CD4-positive, alpha-beta memory T cell (primary cell): ENCODE measurements at regions not wholly inside any gene's neighbourhood (a gene's known extent, or its start where the extent isn't known, plus 50 kb on each side); places are given as distances from the start of the nearest gene placed in this dataset.
"Not testable (repeated sequence)": the region's sequence is repeated elsewhere in the genome, so short reads cannot be mapped to it uniquely, and the experiment has no call there.

Source experiments
- CTCF ChIA-PET: fragments of 350-600 bp; sonication (Branson Sonifier 250); formaldehyde crosslinking; loops from one replicate; lab custom pipeline; 2021; ENCODE audit warnings: inconsistent platforms; ENCODE audit not compliant: partially characterized antibody; lab: Charles Lee
- POLR2A ChIA-PET: fragments of 350-600 bp; sonication (Branson Sonifier 250); formaldehyde crosslinking; loops from one replicate; lab custom pipeline; 2021; ENCODE audit not compliant: partially characterized antibody; lab: Charles Lee
- DNase-seq, 5 donors: peaks; one replicate each; pipeline versions ENCODE4 v3.0.0 to v3.0.0-alpha.2; 2020 to 2022; ENCODE audit warnings: mixed read lengths in 1 of 5
- H3K27ac ChIP-seq: one replicate; pipeline ENCODE4 v1.7.0; 2013; ENCODE audit warnings: low read depth, low read length
- H3K27me3 ChIP-seq: 2 replicates; pipeline ENCODE4 v1.7.0; 2013; ENCODE audit warnings: mild to moderate bottlenecking, low read length, moderate library complexity; ENCODE audit not compliant: insufficient read depth
- H3K36me3 ChIP-seq: 2 replicates; pipeline ENCODE4 v1.7.0; 2013; ENCODE audit warnings: mild to moderate bottlenecking, low read length, moderate library complexity; ENCODE audit not compliant: insufficient read depth
- H3K4me1 ChIP-seq: 2 replicates; pipeline ENCODE4 v1.7.0; 2013; ENCODE audit warnings: mild to moderate bottlenecking, low read length, moderate library complexity; ENCODE audit not compliant: insufficient read depth
- H3K4me3 ChIP-seq, 2 donors: one replicate each; pipeline ENCODE4 v1.7.0; 2013; ENCODE audit warnings: low read length in 2 of 2, mild to moderate bottlenecking in 1 of 2
- H3K9me3 ChIP-seq, 2 donors: one replicate each; pipeline ENCODE4 v1.7.0; 2013; ENCODE audit warnings: low read length in 2 of 2, control low read depth in 1 of 2; ENCODE audit not compliant: control insufficient read depth in 1 of 2
- H3K27ac Mint-ChIP-seq, 7 donors: one replicate each; pipeline ENCODE4 v1.8.0; 2020 to 2021; ENCODE audit warnings: mixed read lengths in 7 of 7, mild to moderate bottlenecking in 6 of 7, inconsistent platforms in 3 of 7, moderate library complexity in 3 of 7
- H3K27me3 Mint-ChIP-seq, 2 donors: one replicate each; pipeline ENCODE4 v1.8.0; 2020 to 2021; ENCODE audit warnings: mixed read lengths in 2 of 2
- H3K36me3 Mint-ChIP-seq, 2 donors: one replicate each; pipeline ENCODE4 v1.8.0; 2020 to 2021; ENCODE audit warnings: mixed read lengths in 2 of 2, inconsistent platforms in 1 of 2, mild to moderate bottlenecking in 1 of 2
- H3K4me1 Mint-ChIP-seq, 4 donors: one replicate each; pipeline ENCODE4 v1.8.0; 2020 to 2021; ENCODE audit warnings: mixed read lengths in 4 of 4, mild to moderate bottlenecking in 1 of 4
- H3K4me3 Mint-ChIP-seq, 8 donors: one replicate each; pipeline ENCODE4 v1.8.0; 2020 to 2021; ENCODE audit warnings: mixed read lengths in 8 of 8, mild to moderate bottlenecking in 7 of 8, moderate library complexity in 6 of 8, inconsistent platforms in 3 of 8
- H3K9me3 Mint-ChIP-seq, 8 donors: one replicate each; pipeline ENCODE4 v1.8.0; 2020 to 2021; ENCODE audit warnings: mixed read lengths in 8 of 8, mild to moderate bottlenecking in 5 of 8, inconsistent platforms in 3 of 8, moderate library complexity in 1 of 8
- intact Hi-C: fragments of 100-400 bp; cut with micrococcal nuclease; formaldehyde crosslinking; loops from one replicate; pipeline ENCODE4 v1.15.1; 2023

DNA sequence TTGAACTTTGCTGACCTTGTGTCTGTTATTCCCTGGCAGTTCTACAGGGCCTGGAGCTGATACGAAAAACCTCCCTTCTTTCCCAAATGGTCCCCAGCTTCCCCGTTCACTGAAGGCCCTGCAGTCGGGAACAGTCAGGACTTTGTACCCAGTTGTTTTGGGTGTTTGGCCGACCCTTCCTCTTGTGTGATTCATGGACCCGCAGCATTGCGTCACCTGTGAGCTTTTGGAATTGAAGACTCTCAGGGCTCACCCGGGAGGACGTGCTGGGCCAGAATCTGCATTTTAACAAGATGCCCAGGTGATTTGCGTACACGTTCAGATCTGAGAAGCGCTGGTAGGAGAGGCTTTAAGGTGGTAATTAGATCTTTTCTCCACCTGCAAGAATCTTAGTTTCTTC, 220.4 kb downstream of the OTOP1 start:
- CTCF ChIA-PET, H3K27ac Mint-ChIP-seq, H3K36me3 Mint-ChIP-seq, intact Hi-C loops, H3K27me3 Mint-ChIP-seq, H3K9me3 Mint-ChIP-seq, H3K36me3 ChIP-seq, DNase-seq, H3K4me3 Mint-ChIP-seq, H3K27ac ChIP-seq, H3K4me1 ChIP-seq, H3K9me3 ChIP-seq, POLR2A ChIA-PET, H3K4me3 ChIP-seq, H3K27me3 ChIP-seq, H3K4me1 Mint-ChIP-seq: not testable (repeated sequence)

DNA sequence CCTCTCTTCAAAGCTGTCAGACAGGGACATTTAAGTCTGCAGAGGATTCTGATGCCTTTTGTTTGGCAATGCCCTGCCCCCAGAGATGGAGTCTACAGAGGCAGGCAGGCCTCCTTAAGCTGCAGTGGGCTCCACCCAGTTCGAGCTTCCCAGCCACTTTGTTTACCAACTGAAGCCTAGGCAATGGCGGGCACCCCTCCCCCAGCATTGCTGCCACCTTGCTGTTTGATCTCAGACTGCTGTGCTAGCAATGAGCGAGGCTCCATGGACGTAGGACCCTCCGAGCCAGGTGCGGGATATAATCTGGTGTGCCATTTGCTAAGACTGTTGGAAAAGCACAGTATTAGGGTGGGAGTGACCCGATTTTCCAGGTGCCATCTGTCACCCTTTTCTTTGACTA, 207.7 kb downstream of the OTOP1 start:
- intact Hi-C loops, H3K4me1 ChIP-seq, H3K36me3 ChIP-seq, H3K4me1 Mint-ChIP-seq, H3K27ac Mint-ChIP-seq, H3K4me3 ChIP-seq, H3K4me3 Mint-ChIP-seq, H3K27ac ChIP-seq, H3K9me3 ChIP-seq, H3K27me3 ChIP-seq, H3K9me3 Mint-ChIP-seq, POLR2A ChIA-PET, H3K27me3 Mint-ChIP-seq, CTCF ChIA-PET, H3K36me3 Mint-ChIP-seq: not testable (repeated sequence)
- DNase-seq: peak in 3 of 5 donors; percentile 8 to 16 (median 14)

DNA sequence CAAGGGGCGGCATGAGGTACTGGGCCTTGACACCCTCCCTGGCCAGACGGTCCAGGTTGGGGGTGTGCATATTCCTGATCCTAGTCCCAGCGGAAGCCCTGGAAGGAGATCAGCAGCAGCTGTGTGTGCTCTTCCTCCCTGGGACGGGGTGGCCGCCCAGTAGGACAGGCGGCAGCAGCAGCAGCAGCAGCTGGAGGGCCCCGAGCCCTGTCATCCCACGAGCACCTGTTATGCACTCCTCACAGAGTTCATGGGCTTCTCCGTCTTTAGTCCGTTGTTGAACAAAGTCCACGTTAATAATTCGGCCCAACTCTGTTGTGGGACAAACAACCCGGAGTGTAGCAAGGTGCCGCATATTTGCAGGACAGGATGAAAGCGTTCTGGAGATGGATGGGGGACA, 205.6 kb downstream of the OTOP1 start:
- H3K9me3 ChIP-seq, CTCF ChIA-PET, H3K4me1 Mint-ChIP-seq, H3K27ac Mint-ChIP-seq, intact Hi-C loops, POLR2A ChIA-PET, H3K27me3 ChIP-seq, H3K36me3 Mint-ChIP-seq, H3K4me3 ChIP-seq, DNase-seq, H3K36me3 ChIP-seq, H3K9me3 Mint-ChIP-seq, H3K27ac ChIP-seq, H3K4me3 Mint-ChIP-seq, H3K4me1 ChIP-seq: not testable (repeated sequence)
- peaks cover 9 to 10% of the 10 kb centered on the region in 2 donors for H3K27me3 Mint-ChIP-seq

DNA sequence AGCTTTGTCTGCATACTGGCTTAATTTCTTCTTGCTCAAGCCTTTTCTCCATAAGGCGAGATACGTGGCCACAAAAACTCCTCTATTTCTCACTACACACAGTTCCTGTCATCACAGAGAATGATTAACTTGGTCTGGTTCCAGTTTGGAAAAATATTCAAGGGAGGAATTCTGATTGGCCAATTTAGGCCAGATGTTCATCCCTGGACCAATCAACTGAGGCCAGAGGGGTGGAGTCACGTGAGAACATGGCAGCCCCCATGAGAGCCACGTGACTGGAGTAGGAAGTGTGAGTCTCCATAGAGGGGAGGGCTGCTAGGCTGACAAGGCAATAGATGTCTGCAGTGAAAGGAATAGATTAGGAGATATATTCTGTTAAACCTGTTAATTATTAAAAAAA, 200.0 kb downstream of the OTOP1 start:
- H3K4me3 ChIP-seq, H3K4me1 Mint-ChIP-seq, H3K36me3 Mint-ChIP-seq, H3K27me3 ChIP-seq, H3K9me3 Mint-ChIP-seq, H3K36me3 ChIP-seq, H3K4me1 ChIP-seq, H3K27ac ChIP-seq, POLR2A ChIA-PET, DNase-seq, H3K4me3 Mint-ChIP-seq, H3K9me3 ChIP-seq, H3K27ac Mint-ChIP-seq, intact Hi-C loops, CTCF ChIA-PET: not testable (repeated sequence)
- H3K27me3 Mint-ChIP-seq: peaks cover 9 to 11% of the 10 kb centered on the region in 2 donors

DNA sequence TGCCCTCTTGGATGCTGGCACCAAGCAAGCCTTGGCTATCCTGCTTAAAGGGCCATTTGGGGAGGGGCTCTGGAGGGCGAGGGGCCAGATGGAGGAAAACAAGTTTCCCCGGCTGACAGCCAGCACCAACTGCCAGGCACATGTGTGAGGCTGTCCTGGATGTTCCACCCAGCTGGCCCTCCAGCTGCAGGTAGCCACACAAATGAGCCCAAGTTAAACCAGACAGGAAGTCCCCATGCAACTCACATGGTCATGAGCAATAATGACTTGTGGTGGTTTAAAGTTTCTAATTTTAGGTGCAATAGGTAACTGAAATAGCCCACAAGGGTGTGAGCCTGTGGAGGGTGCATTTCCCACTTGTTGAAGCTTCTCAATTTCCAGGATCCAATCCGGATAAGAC, 198.0 kb downstream of the OTOP1 start:
- POLR2A ChIA-PET, CTCF ChIA-PET, H3K9me3 Mint-ChIP-seq, H3K27me3 ChIP-seq, H3K27ac Mint-ChIP-seq, H3K27ac ChIP-seq, DNase-seq, H3K36me3 Mint-ChIP-seq, H3K4me3 Mint-ChIP-seq, H3K9me3 ChIP-seq, H3K36me3 ChIP-seq, H3K27me3 Mint-ChIP-seq, H3K4me3 ChIP-seq, intact Hi-C loops, H3K4me1 ChIP-seq, H3K4me1 Mint-ChIP-seq: not testable (repeated sequence)

DNA sequence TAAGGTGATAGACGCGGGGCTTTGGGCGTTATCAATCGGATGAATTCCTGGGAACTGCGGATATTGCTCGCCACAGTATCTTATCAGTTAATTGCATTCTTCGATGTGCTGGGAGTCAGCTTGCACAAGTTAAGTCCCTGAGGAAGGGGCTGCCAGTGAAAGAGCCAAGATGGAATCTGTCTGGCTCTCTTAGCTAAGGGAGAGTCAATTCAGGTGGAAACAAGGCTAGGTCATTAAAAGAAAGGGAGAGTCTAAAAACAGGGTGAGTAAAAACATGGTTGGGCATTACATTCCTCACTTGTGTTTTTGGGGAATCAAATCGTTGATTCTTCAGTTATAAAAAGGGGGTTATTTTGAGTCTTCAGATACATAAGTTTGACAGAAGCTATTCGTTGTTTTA, 196.2 kb downstream of the OTOP1 start:
- H3K36me3 Mint-ChIP-seq, DNase-seq, H3K36me3 ChIP-seq, H3K4me3 ChIP-seq, H3K27ac Mint-ChIP-seq, intact Hi-C loops, H3K4me1 Mint-ChIP-seq, POLR2A ChIA-PET, H3K27me3 Mint-ChIP-seq, H3K9me3 Mint-ChIP-seq, H3K4me3 Mint-ChIP-seq, H3K27me3 ChIP-seq, H3K4me1 ChIP-seq, H3K9me3 ChIP-seq, CTCF ChIA-PET, H3K27ac ChIP-seq: not testable (repeated sequence)

DNA sequence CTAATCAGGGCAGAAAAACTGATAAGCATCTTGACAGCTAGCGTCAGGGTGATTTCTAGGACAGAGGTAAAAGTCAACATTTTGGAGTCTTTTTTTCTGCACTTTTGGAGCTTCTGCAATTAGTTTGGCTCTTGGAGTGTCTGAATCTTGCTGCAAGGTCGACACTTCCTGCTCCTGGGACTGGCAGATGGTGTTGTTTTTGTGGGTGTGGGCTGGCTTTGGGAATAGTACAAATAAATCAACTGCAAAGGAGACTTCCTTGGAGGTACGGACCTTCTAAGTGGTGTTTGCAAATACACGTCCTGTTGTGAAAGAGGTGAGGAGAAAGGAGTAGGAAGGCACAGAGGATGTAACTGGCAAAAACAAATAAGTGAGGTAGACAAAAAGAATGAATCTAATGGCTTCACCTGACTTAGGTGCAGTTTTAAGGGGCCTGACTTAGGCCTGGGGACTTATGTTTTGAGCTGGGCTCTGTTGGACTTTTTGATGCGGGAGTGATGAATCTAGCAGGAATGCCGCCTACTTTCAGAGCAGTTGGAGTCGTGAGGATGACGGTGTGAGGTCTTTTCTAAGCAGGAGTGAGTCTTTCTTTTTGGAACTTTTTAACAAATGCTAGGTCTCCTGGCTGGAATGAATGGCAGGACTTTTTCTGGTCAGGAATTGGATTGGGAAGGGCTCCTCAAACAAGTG, 195.1 kb downstream of the OTOP1 start:
- H3K4me3 ChIP-seq, H3K27ac Mint-ChIP-seq, H3K27me3 Mint-ChIP-seq, H3K27me3 ChIP-seq, H3K36me3 ChIP-seq, H3K36me3 Mint-ChIP-seq, H3K9me3 Mint-ChIP-seq, H3K4me1 Mint-ChIP-seq, DNase-seq, CTCF ChIA-PET, H3K4me1 ChIP-seq, H3K4me3 Mint-ChIP-seq, H3K9me3 ChIP-seq, intact Hi-C loops, POLR2A ChIA-PET: not testable (repeated sequence)
- H3K27ac ChIP-seq: peak overlapping the region; percentile 58

DNA sequence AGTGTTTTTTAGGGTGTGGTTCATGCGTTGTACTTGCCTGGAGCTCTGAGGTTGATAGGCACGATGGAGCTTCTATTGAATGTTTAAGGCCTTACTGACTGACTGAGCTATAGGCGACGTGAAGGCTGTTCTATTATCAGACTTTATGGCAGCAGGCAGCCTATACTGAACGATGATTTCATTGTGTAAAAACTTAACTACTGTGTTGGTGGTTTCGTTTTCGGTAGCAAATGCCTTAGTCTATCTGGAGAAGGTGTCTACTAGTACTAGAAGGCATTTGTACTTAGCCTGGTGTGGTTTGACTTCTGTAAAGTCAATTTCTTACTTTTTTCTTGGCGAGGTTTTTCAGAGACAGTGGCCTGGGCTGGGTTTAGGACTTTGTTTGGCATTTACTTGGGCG, 194.4 kb downstream of the OTOP1 start:
- peak overlapping the region; percentile 58 for H3K27ac ChIP-seq
- H3K4me1 Mint-ChIP-seq, H3K27ac Mint-ChIP-seq, H3K27me3 Mint-ChIP-seq, H3K4me3 ChIP-seq, H3K4me3 Mint-ChIP-seq, H3K9me3 Mint-ChIP-seq, POLR2A ChIA-PET, H3K27me3 ChIP-seq, CTCF ChIA-PET, intact Hi-C loops, H3K36me3 Mint-ChIP-seq, H3K9me3 ChIP-seq, H3K36me3 ChIP-seq, H3K4me1 ChIP-seq: not testable (repeated sequence)
- DNase-seq: peak in 1 of 5 donors; percentile 1
